GM13977 (cell line): ENCODE measurements at regions not wholly inside any gene's neighbourhood (a gene's known extent, or its start where the extent isn't known, plus 50 kb on each side); places are given as distances from the start of the nearest gene placed in this dataset.

Experiments
- DNase-seq: peaks from one replicate; pipeline ENCODE4 v3.0.0; 2012; ENCODE audit warnings: low spot score
- in situ Hi-C: fragments of 300-500 bp; cut with MboI; formaldehyde crosslinking; loops from one replicate; pipeline ENCODE4 v1.12.0; 2022; ENCODE audit warnings: low sequenced_read_pairs, low pct_unique_long_range_greater_than_20kb, mixed read lengths, inconsistent platforms; ENCODE audit not compliant: unreplicated experiment
- TF ChIP-seq, protein P1 (sequence below): IDR thresholded peaks from 2 replicates; pipeline ENCODE4 v1.5.1; 2012; ENCODE audit warnings: mild to moderate bottlenecking, control low read depth; ENCODE audit not compliant: insufficient read depth; ENCODE audit errors: extremely low read depth, missing control alignments

GRCh38 chr7:97454636-97455035 is 277.2 kb upstream of the TAC1 start:
- in situ Hi-C loops = no loop called here
- TF ChIP-seq, protein P1, sequence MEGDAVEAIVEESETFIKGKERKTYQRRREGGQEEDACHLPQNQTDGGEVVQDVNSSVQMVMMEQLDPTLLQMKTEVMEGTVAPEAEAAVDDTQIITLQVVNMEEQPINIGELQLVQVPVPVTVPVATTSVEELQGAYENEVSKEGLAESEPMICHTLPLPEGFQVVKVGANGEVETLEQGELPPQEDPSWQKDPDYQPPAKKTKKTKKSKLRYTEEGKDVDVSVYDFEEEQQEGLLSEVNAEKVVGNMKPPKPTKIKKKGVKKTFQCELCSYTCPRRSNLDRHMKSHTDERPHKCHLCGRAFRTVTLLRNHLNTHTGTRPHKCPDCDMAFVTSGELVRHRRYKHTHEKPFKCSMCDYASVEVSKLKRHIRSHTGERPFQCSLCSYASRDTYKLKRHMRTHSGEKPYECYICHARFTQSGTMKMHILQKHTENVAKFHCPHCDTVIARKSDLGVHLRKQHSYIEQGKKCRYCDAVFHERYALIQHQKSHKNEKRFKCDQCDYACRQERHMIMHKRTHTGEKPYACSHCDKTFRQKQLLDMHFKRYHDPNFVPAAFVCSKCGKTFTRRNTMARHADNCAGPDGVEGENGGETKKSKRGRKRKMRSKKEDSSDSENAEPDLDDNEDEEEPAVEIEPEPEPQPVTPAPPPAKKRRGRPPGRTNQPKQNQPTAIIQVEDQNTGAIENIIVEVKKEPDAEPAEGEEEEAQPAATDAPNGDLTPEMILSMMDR = no peak
- no peak for DNase-seq

DNA sequence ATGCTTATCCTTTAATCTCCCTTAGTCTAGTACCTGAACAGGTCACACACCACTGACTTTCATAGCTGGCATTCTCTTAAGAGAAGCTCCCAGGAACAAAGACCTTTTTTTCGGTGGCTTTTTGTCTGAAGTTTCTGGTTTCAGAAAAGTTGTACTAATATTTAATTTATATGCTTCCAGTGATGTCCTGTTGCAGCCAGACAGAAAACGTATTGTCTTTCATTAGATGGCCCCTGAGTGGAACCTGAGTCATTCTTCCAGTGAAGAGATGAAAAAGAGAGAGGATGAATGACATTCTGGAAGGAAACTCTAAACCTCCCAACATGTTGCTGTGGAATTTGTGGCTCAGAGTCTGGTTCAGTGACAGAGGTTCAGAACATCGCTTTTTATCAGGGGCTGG is 274.8 kb upstream of the TAC1 start:
- in situ Hi-C loops = no loop called here
- no peak for DNase-seq
- TF ChIP-seq, protein P1 = no peak

DNA sequence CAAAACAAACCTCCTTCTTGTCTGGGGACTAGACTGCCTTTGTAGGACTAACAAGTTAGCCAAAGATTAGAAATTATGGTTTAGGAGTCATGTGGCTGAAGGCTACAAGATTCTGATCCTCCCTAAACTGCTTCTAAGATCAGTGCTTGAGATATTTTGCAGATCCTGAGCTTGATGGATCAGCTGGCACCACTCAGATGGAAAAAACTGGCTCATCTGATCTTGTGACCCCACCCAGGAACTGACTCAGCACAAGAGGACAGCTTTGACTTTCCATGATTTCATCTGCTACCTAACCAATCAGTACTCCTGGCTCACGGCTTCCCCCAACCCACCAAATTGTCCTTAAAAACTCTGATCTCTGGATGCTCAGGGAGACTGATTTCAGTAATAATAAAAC is 271.5 kb upstream of the TAC1 start:
- TF ChIP-seq, protein P1 = no peak
- in situ Hi-C loops = no loop called here
- DNase-seq = no peak

- TF ChIP-seq, protein P1 = no peak
- no peak for DNase-seq
- in situ Hi-C loops = no loop called here
These were observed 270.3 kb upstream of the TAC1 start for GRCh38 chr7:97461596-97461995.

DNA sequence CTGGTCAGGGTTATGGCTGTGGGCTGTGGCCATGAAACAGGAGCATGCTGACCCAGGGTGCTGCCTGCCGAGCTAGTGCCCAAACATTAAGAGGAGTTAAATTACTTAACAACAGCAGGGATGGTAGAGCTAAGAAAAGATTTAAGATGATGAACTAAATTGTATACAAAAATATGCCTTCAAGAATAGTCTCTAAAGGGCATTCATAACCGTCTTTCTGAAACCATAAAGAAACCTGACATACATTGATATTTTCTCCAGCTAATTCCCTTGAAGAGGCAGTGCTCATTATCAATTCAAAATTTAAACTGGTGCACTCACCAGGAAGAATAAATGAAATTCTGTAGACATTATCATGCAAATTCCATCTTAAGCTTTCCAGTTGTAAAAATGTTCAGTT is 265.8 kb upstream of the TAC1 start:
- no peak for DNase-seq
- in situ Hi-C loops = no loop called here
- TF ChIP-seq, protein P1 = no peak

GRCh38 chr7:97466999-97467740 is 264.7 kb upstream of the TAC1 start:
- no peak for DNase-seq
- in situ Hi-C loops = no loop called here
- TF ChIP-seq, protein P1 = no peak

DNA sequence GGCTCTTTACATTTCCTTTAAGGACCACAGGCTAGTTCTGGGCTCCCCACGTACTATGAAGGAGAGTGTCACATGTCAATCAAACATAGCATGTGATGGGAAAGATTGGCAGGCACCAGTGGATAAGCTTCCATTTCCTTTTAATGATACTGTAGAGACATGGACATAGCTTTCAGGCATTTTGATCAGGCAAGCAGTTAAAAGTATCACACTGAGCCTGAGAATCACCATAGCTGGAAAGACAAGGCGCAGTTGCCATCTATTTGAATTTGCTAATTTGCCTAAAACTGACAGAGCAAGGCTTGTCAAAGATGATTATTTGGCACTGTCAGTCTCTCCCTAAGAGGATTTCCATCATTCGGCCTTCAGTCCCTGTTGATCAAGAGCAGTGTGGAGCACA is 263.4 kb upstream of the TAC1 start:
- in situ Hi-C loops = no loop called here
- DNase-seq = no peak
- TF ChIP-seq, protein P1 = no peak
